Liver (tissue), 7 donors: ENCODE measurements at regions not wholly inside any gene's neighbourhood (a gene's known extent, or its start where the extent isn't known, plus 50 kb on each side); places are given as distances from the start of the nearest gene placed in this dataset.
"Not testable (repeated sequence)": the region's sequence is repeated elsewhere in the genome, so short reads cannot be mapped to it uniquely, and the experiment has no call there.

Experiments used
- DNase-seq: peaks from one replicate; pipeline ENCODE4 v3.0.0-alpha.2; 2017; ENCODE audit warnings: low spot score
- H3K27ac ChIP-seq, 2 donors: one replicate each; pipeline ENCODE4 v1.7.0; 2013; ENCODE audit warnings: inconsistent platforms in 2 of 2, low read length in 2 of 2, control low read depth in 1 of 2, low read depth in 1 of 2, mild to moderate bottlenecking in 1 of 2
- H3K27me3 ChIP-seq, 4 donors: one replicate each; pipeline versions ENCODE4 v1.6.1 to v1.7.0; 2013; ENCODE audit warnings: low read length in 3 of 4, inconsistent platforms in 1 of 4, mild to moderate bottlenecking in 1 of 4, moderate library complexity in 1 of 4; ENCODE audit not compliant: control insufficient read depth in 4 of 4, insufficient read depth in 4 of 4
- H3K36me3 ChIP-seq, 4 donors: one replicate each; pipeline versions ENCODE4 v1.6.1 to v1.7.0; 2013; ENCODE audit warnings: low read length in 3 of 4, mild to moderate bottlenecking in 3 of 4, low read depth in 1 of 4, moderate library complexity in 1 of 4; ENCODE audit not compliant: control insufficient read depth in 4 of 4, insufficient read depth in 3 of 4
- H3K4me1 ChIP-seq, 4 donors: one replicate each; pipeline versions ENCODE4 v1.6.1 to v1.7.0; 2013; ENCODE audit warnings: low read length in 3 of 4, mild to moderate bottlenecking in 3 of 4, moderate library complexity in 1 of 4; ENCODE audit not compliant: control insufficient read depth in 4 of 4, insufficient read depth in 4 of 4
- H3K4me3 ChIP-seq, 3 donors: one replicate each; pipeline versions ENCODE4 v1.6.1 to v1.7.0; 2013; ENCODE audit warnings: low read length in 3 of 3, control low read depth in 1 of 3, low read depth in 1 of 3, mild to moderate bottlenecking in 1 of 3
- H3K9ac ChIP-seq, 2 donors: one replicate each; pipeline ENCODE4 v1.7.0; 2013; ENCODE audit warnings: low read length in 2 of 2, mild to moderate bottlenecking in 2 of 2, moderate library complexity in 2 of 2, control low read depth in 1 of 2, low read depth in 1 of 2
- H3K9me3 ChIP-seq, 4 donors: one replicate each; pipeline versions ENCODE4 v1.6.1 to v1.7.0; 2013; ENCODE audit warnings: low read length in 3 of 4; ENCODE audit not compliant: control insufficient read depth in 4 of 4
- EGR1 ChIP-seq, 2 donors: IDR thresholded peaks; 2 replicates each; pipeline ENCODE4 v1.6.1; 2016 to 2018; ENCODE audit warnings: antibody characterized with exemption in 2 of 2, low read depth in 2 of 2
- FOXA2 ChIP-seq: IDR thresholded peaks from 2 replicates; pipeline ENCODE4 v1.6.1; 2016; ENCODE audit warnings: antibody characterized with exemption
- GABPA ChIP-seq, 2 donors: IDR thresholded peaks in 1 of 2; conservative IDR thresholded peaks in 1 of 2; 2 replicates each; pipeline ENCODE4 v1.6.1; 2016; ENCODE audit warnings: antibody characterized with exemption in 2 of 2, mild to moderate bottlenecking in 1 of 2, moderate library complexity in 1 of 2
- HNF4A ChIP-seq, 2 donors: conservative IDR thresholded peaks; 2 replicates each; pipeline ENCODE4 v1.6.1; 2016; ENCODE audit warnings: antibody characterized with exemption in 2 of 2, mild to moderate bottlenecking in 2 of 2
- JUND ChIP-seq, 2 donors: IDR thresholded peaks; 2 replicates each; pipeline ENCODE4 v1.6.1; 2016; ENCODE audit warnings: antibody characterized with exemption in 2 of 2
- NR2F2 ChIP-seq: IDR thresholded peaks from 2 replicates; pipeline ENCODE4 v1.6.1; 2016; ENCODE audit warnings: antibody characterized with exemption
- RAD21 ChIP-seq, 2 donors: IDR thresholded peaks; 2 replicates each; pipeline ENCODE4 v1.6.1; 2016; ENCODE audit warnings: antibody characterized with exemption in 2 of 2, mild to moderate bottlenecking in 2 of 2
- WGBS: extraction: QIAGEN DNeasy Blood & Tissue Kit; methylation state at CpG from one replicate; pipeline ENCODE4 v1.1.7; 2013; 5-methylcytosine and 5-hydroxymethylcytosine counted together
- TF ChIP-seq, protein P1 (sequence below): IDR thresholded peaks from 2 replicates; pipeline ENCODE4 v1.6.1; 2016; ENCODE audit warnings: antibody characterized with exemption
- TF ChIP-seq, protein P2 (sequence below): IDR thresholded peaks from 2 replicates; pipeline ENCODE4 v1.6.1; 2016; ENCODE audit warnings: antibody characterized with exemption, mild to moderate bottlenecking
- donor health status: healthy.
- donor health status: healthy.
- donor health status: healthy.
- donor health status: healthy.

DNA sequence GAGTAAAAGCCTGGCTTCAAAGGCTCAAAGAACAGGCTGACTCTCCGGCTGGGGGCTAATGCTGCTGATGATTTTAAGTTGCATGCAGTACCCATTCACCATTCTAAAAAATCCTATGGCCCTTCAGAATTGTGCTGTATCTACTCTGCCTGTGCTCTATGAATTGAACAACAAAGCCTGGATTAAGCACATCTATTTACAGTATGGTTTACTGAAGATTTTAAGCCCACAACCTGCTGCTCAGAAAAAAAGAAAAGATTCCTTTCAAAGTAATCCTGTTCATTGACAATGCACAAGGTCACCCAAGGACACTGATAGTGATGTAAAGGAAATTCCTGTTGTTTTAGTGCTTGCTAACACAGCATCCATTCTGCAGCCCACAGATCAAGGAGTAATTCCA lies 84.9 kb upstream of the SFRP2 start:
- 81% methylated on average over 1 of the region's 1 CpG for WGBS
- H3K27ac ChIP-seq, result no peak overlapping the region
- TF ChIP-seq JUND (IDR thresholded peaks at IDR 0.05) (no peak), HNF4A (conservative IDR thresholded peaks at IDR 0.05) (no peak)
- no peaks in the 10 kb centered on the region for H3K9me3 ChIP-seq
- no peak overlapping the region for H3K9ac ChIP-seq
- DNase-seq, result no peak
- H3K27me3 ChIP-seq, result peaks cover 0 to 3% (median 0%) of the 10 kb centered on the region in 4 donors
- H3K4me1 ChIP-seq, result no peaks in the 10 kb centered on the region
- H3K36me3 ChIP-seq, result peaks cover 0 to 1% (median 0%) of the 10 kb centered on the region in 4 donors
- H3K4me3 ChIP-seq, result no peak overlapping the region

DNA sequence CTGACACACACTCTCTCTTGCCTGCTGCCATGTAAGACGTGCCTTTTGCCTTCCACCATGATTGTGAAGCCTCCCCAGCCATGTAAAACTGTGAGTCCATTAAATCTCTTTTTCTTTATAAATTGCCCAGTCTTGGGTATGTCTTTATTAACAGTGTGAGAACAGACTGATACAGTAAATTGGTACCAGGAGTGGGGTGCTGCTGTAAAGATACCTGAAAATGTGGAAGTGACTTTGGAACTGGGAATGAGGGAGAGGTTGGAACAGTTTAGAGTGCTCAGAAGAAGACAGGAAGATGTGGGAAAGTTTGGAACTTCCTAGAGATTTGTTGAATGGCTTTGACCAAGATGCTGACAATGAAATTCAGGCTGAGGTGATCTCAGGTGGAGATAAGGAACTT lies 77.9 kb upstream of the SFRP2 start:
- peaks cover 11 to 20% (median 12%) of the 10 kb centered on the region in 4 donors for H3K9me3 ChIP-seq
- DNase-seq, result not testable (repeated sequence)

DNA sequence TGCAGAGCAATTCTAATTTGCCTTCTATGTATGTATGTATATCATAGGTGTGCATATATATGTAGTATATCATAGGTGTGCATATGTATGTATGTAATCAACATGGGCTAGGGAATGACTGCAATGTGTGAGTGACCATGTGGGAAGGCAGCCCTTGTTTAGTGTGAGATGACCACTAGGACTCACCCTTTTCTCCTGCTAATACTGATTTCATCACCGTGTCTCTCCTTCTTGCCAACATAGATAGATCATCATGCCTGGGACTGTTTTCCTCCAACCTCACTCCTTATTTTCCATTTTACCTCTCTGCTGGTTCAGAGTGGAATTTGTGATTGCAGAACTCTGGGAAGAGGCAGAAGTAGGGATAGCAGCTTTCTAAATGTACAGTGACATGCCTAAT lies 63.6 kb upstream of the SFRP2 start:
- 94% methylated on average over 1 of the region's 1 CpG for WGBS
- H3K27ac ChIP-seq, result no peak overlapping the region
- no peak for DNase-seq
- peaks cover 0 to 8% (median 0%) of the 10 kb centered on the region in 4 donors for H3K27me3 ChIP-seq
- no peak overlapping the region for H3K4me3 ChIP-seq
- no peaks in the 10 kb centered on the region for H3K4me1 ChIP-seq
- H3K36me3 ChIP-seq, result no peaks in the 10 kb centered on the region
- H3K9ac ChIP-seq, result no peak overlapping the region
- peaks cover 0 to 3% (median under 1%) of the 10 kb centered on the region in 4 donors for H3K9me3 ChIP-seq
- TF ChIP-seq FOXA2 (no peak), RAD21 (IDR thresholded peaks at IDR 0.05) (no peak), GABPA (IDR thresholded peaks at IDR 0.05 in 1 of 2, conservative IDR thresholded peaks at IDR 0.05 in 1 of 2) (no peak), EGR1 (IDR thresholded peaks at IDR 0.05; ENCODE audit: low read depth in 2 of 2) (no peak), NR2F2 (no peak)
- TF ChIP-seq, protein P1, sequence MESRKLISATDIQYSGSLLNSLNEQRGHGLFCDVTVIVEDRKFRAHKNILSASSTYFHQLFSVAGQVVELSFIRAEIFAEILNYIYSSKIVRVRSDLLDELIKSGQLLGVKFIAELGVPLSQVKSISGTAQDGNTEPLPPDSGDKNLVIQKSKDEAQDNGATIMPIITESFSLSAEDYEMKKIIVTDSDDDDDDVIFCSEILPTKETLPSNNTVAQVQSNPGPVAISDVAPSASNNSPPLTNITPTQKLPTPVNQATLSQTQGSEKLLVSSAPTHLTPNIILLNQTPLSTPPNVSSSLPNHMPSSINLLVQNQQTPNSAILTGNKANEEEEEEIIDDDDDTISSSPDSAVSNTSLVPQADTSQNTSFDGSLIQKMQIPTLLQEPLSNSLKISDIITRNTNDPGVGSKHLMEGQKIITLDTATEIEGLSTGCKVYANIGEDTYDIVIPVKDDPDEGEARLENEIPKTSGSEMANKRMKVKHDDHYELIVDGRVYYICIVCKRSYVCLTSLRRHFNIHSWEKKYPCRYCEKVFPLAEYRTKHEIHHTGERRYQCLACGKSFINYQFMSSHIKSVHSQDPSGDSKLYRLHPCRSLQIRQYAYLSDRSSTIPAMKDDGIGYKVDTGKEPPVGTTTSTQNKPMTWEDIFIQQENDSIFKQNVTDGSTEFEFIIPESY, result no peak
- TF ChIP-seq, protein P2, sequence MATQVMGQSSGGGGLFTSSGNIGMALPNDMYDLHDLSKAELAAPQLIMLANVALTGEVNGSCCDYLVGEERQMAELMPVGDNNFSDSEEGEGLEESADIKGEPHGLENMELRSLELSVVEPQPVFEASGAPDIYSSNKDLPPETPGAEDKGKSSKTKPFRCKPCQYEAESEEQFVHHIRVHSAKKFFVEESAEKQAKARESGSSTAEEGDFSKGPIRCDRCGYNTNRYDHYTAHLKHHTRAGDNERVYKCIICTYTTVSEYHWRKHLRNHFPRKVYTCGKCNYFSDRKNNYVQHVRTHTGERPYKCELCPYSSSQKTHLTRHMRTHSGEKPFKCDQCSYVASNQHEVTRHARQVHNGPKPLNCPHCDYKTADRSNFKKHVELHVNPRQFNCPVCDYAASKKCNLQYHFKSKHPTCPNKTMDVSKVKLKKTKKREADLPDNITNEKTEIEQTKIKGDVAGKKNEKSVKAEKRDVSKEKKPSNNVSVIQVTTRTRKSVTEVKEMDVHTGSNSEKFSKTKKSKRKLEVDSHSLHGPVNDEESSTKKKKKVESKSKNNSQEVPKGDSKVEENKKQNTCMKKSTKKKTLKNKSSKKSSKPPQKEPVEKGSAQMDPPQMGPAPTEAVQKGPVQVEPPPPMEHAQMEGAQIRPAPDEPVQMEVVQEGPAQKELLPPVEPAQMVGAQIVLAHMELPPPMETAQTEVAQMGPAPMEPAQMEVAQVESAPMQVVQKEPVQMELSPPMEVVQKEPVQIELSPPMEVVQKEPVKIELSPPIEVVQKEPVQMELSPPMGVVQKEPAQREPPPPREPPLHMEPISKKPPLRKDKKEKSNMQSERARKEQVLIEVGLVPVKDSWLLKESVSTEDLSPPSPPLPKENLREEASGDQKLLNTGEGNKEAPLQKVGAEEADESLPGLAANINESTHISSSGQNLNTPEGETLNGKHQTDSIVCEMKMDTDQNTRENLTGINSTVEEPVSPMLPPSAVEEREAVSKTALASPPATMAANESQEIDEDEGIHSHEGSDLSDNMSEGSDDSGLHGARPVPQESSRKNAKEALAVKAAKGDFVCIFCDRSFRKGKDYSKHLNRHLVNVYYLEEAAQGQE, result no peak

More for the DNA sequence above, 77.9 kb upstream of the SFRP2 start:
- not testable (repeated sequence) for H3K9ac ChIP-seq, H3K27me3 ChIP-seq, H3K27ac ChIP-seq, H3K4me3 ChIP-seq, H3K36me3 ChIP-seq, H3K4me1 ChIP-seq
- WGBS, result 96% methylated on average over 1 of the region's 1 CpG
